Vagina (tissue), 2 donors: ENCODE measurements at regions not wholly inside any gene's neighbourhood (a gene's known extent, or its start where the extent isn't known, plus 50 kb on each side); places are given as distances from the start of the nearest gene placed in this dataset.
"Not testable (repeated sequence)": the region's sequence is repeated elsewhere in the genome, so short reads cannot be mapped to it uniquely, and the experiment has no call there.

Experiments
- CTCF ChIP-seq, 3 experiments: fragments of 450-650 bp in 2 of 3; fragments of 200-600 bp in 1 of 3; sonication (generic) in 1 of 3; IDR thresholded peaks; one replicate each; pipeline ENCODE4 v1.5.1; 2017 to 2019; ENCODE audit warnings: antibody characterized with exemption in 3 of 3, mild to moderate bottlenecking in 2 of 3, moderate library complexity in 2 of 3
- POLR2A ChIP-seq, 2 donors: fragments of 450-650 bp; IDR thresholded peaks; one replicate each; pipeline ENCODE4 v1.6.1; 2017; ENCODE audit warnings: antibody characterized with exemption in 2 of 2, mild to moderate bottlenecking in 2 of 2, moderate library complexity in 2 of 2

- not testable (repeated sequence) for TF ChIP-seq CTCF, POLR2A (IDR thresholded peaks at IDR 0.05)
These were observed 1956.2 kb downstream of the PCDH9 start for GRCh38 chr13:65273811-65274420.
